ENCODE measurements at regions not wholly inside any gene's neighbourhood (a gene's known extent, or its start where the extent isn't known, plus 50 kb on each side); places are given as distances from the start of the nearest gene placed in this dataset.

DNA sequence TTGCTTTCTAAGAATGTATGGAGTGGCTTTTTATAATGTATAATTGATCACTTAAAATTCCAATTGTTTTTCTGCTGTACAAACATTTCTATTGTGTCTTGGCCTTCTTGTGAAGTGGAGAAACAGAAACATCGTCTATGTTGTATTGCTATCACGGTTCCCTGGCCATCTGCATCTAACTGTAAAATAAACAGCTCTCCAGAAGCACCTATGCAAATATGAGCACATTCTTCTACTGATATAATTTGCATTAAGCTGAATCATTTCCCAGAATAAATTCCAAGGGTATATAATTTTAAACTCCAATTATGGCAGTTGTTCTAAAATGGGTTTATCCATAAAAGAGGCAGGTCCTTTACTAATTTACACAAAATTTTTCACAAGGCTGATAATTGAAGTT is 261.6 kb upstream of the STS start:
- no peaks in the 10 kb centered on the region for H3K79me2 ChIP-seq (ENCODE audit: control insufficient read depth, insufficient read depth, low read length)
- H3K4me1 ChIP-seq (ENCODE audit: control insufficient read depth, extremely low read depth, insufficient read depth, low read length), result no peaks in the 10 kb centered on the region
- no peak overlapping the region for H3K27ac ChIP-seq (ENCODE audit: insufficient read depth, low read length)
- no peaks in the 10 kb centered on the region for H3K27me3 ChIP-seq (ENCODE audit: control insufficient read depth, insufficient read depth, low read length)
- no peak for TF ChIP-seq CTCF (conservative IDR thresholded peaks at IDR 0.05 in 1 of 2, IDR thresholded peaks at IDR 0.05 in 1 of 2; ENCODE audit: low read depth in 1 of 2, low read length in 2 of 2)
- no peak for TF ChIP-seq EZH2 (IDR thresholded peaks at IDR 0.05; ENCODE audit: low read length, missing control alignments)
- H3K36me3 ChIP-seq (ENCODE audit: control insufficient read depth, insufficient read depth, low read length), result no peaks in the 10 kb centered on the region
- H4K20me1 ChIP-seq (ENCODE audit: control insufficient read depth, extremely low read depth, insufficient read depth, low read length), result no peaks in the 10 kb centered on the region
- H3K9me3 ChIP-seq (ENCODE audit: control insufficient read depth, insufficient read depth, low read depth, low read length), result no peaks in the 10 kb centered on the region
- H3K4me2 ChIP-seq (ENCODE audit: extremely low read depth, insufficient read depth, low read length), result no peak overlapping the region
- no peak for DNase-seq (ENCODE audit: low read depth in 2 of 2)
- no peak overlapping the region for H2AFZ ChIP-seq (ENCODE audit: low read length)
- H3K9ac ChIP-seq (ENCODE audit: insufficient read depth, low read length), result no peak overlapping the region
- H3K4me3 ChIP-seq (replicated peaks in 1 of 4; ENCODE audit: control extremely low read depth in 1 of 4, insufficient read depth in 1 of 4, low read depth in 3 of 4, low read length in 4 of 4), result no peak overlapping the region

- Histone ChIP-seq H3K4me1 (ENCODE audit: control insufficient read depth, extremely low read depth, insufficient read depth, low read length) (no peaks in the 10 kb centered on the region), H4K20me1 (ENCODE audit: control insufficient read depth, extremely low read depth, insufficient read depth, low read length) (no peaks in the 10 kb centered on the region), H3K4me3 (replicated peaks in 1 of 4; ENCODE audit: control extremely low read depth in 1 of 4, insufficient read depth in 1 of 4, low read depth in 3 of 4, low read length in 4 of 4) (no peak overlapping the region), H3K4me2 (ENCODE audit: extremely low read depth, insufficient read depth, low read length) (no peak overlapping the region), H3K9ac (ENCODE audit: insufficient read depth, low read length) (no peak overlapping the region), H3K9me3 (ENCODE audit: control insufficient read depth, insufficient read depth, low read depth, low read length) (no peaks in the 10 kb centered on the region), H3K27ac (ENCODE audit: insufficient read depth, low read length) (no peak overlapping the region), H3K27me3 (ENCODE audit: control insufficient read depth, insufficient read depth, low read length) (no peaks in the 10 kb centered on the region), H3K79me2 (ENCODE audit: control insufficient read depth, insufficient read depth, low read length) (no peaks in the 10 kb centered on the region), H3K36me3 (ENCODE audit: control insufficient read depth, insufficient read depth, low read length) (no peaks in the 10 kb centered on the region), H2AFZ (ENCODE audit: low read length) (no peak overlapping the region)
- TF ChIP-seq CTCF (conservative IDR thresholded peaks at IDR 0.05 in 1 of 2, IDR thresholded peaks at IDR 0.05 in 1 of 2; ENCODE audit: low read depth in 1 of 2, low read length in 2 of 2) (no peak), EZH2 (IDR thresholded peaks at IDR 0.05; ENCODE audit: low read length, missing control alignments) (no peak)
- DNase-seq (ENCODE audit: low read depth in 2 of 2), result no peak
Measured at GRCh38 chrX:6885396-6885795, 262.1 kb upstream of the STS start.

GRCh38 chrX:6861456-6861855 is 286.1 kb upstream of the STS start:
- H4K20me1 ChIP-seq (ENCODE audit: control insufficient read depth, extremely low read depth, insufficient read depth, low read length), result no peaks in the 10 kb centered on the region
- no peak for TF ChIP-seq EZH2 (IDR thresholded peaks at IDR 0.05; ENCODE audit: low read length, missing control alignments)
- no peak for TF ChIP-seq CTCF (conservative IDR thresholded peaks at IDR 0.05 in 1 of 2, IDR thresholded peaks at IDR 0.05 in 1 of 2; ENCODE audit: low read depth in 1 of 2, low read length in 2 of 2)
- no peak for DNase-seq (ENCODE audit: low read depth in 2 of 2)

More at GRCh38 chrX:6861456-6861855, 286.1 kb upstream of the STS start:
- no peak overlapping the region for H3K4me3 ChIP-seq (replicated peaks in 1 of 4; ENCODE audit: control extremely low read depth in 1 of 4, insufficient read depth in 1 of 4, low read depth in 3 of 4, low read length in 4 of 4)
- no peak overlapping the region for H3K4me2 ChIP-seq (ENCODE audit: extremely low read depth, insufficient read depth, low read length)
- H3K79me2 ChIP-seq (ENCODE audit: control insufficient read depth, insufficient read depth, low read length), result no peaks in the 10 kb centered on the region
- H3K9ac ChIP-seq (ENCODE audit: insufficient read depth, low read length), result no peak overlapping the region
- no peaks in the 10 kb centered on the region for H3K27me3 ChIP-seq (ENCODE audit: control insufficient read depth, insufficient read depth, low read length)
- no peaks in the 10 kb centered on the region for H3K9me3 ChIP-seq (ENCODE audit: control insufficient read depth, insufficient read depth, low read depth, low read length)
- H3K27ac ChIP-seq (ENCODE audit: insufficient read depth, low read length), result no peak overlapping the region
- H2AFZ ChIP-seq (ENCODE audit: low read length), result no peak overlapping the region
- H3K36me3 ChIP-seq (ENCODE audit: control insufficient read depth, insufficient read depth, low read length), result no peaks in the 10 kb centered on the region
- H3K4me1 ChIP-seq (ENCODE audit: control insufficient read depth, extremely low read depth, insufficient read depth, low read length), result no peaks in the 10 kb centered on the region

Measured in fibroblast of lung (primary cell).